ENCODE measurements at regions not wholly inside any gene's neighbourhood (a gene's known extent, or its start where the extent isn't known, plus 50 kb on each side); places are given as distances from the start of the nearest gene placed in this dataset.

GRCh38 chr14:58992935-58993334 lies 195.5 kb upstream of the DAAM1 start:
- TF ChIP-seq, protein P1, sequence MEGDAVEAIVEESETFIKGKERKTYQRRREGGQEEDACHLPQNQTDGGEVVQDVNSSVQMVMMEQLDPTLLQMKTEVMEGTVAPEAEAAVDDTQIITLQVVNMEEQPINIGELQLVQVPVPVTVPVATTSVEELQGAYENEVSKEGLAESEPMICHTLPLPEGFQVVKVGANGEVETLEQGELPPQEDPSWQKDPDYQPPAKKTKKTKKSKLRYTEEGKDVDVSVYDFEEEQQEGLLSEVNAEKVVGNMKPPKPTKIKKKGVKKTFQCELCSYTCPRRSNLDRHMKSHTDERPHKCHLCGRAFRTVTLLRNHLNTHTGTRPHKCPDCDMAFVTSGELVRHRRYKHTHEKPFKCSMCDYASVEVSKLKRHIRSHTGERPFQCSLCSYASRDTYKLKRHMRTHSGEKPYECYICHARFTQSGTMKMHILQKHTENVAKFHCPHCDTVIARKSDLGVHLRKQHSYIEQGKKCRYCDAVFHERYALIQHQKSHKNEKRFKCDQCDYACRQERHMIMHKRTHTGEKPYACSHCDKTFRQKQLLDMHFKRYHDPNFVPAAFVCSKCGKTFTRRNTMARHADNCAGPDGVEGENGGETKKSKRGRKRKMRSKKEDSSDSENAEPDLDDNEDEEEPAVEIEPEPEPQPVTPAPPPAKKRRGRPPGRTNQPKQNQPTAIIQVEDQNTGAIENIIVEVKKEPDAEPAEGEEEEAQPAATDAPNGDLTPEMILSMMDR (IDR thresholded peaks at IDR 0.05): no peak
- TF ChIP-seq E2F4 (CRISPR knock-in tag; IDR thresholded peaks at IDR 0.05; ENCODE audit: borderline replicate concordance, low read depth): no peak
- TF ChIP-seq MLX (CRISPR knock-in tag; IDR thresholded peaks at IDR 0.05): no peak
- TF ChIP-seq CREB1 (CRISPR knock-in tag; IDR thresholded peaks at IDR 0.05): no peak
